NB4 (cell line): ENCODE measurements at regions not wholly inside any gene's neighbourhood (a gene's known extent, or its start where the extent isn't known, plus 50 kb on each side); places are given as distances from the start of the nearest gene placed in this dataset.

Experiments used
- CTCF ChIP-seq: IDR thresholded peaks from one replicate; pipeline ENCODE4 v1.5.1; 2012; ENCODE audit warnings: low read depth, low read length
- TF ChIP-seq, protein P1 (sequence below): IDR thresholded peaks from 2 replicates; pipeline ENCODE4 v1.6.1; 2011; ENCODE audit warnings: low read depth, low read length

GRCh38 chr6:123715006-123715863, 78.5 kb upstream of the TRDN start:
- TF ChIP-seq, protein P1, sequence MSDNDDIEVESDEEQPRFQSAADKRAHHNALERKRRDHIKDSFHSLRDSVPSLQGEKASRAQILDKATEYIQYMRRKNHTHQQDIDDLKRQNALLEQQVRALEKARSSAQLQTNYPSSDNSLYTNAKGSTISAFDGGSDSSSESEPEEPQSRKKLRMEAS = no peak
- TF ChIP-seq CTCF = peak; percentile 54
